Heart right ventricle (tissue), 16 donors: ENCODE measurements at regions not wholly inside any gene's neighbourhood (a gene's known extent, or its start where the extent isn't known, plus 50 kb on each side); places are given as distances from the start of the nearest gene placed in this dataset.

Experiments used
- ATAC-seq, 8 donors: fragments of 200-7000 bp; cut with Tn5 transposase; one replicate each; pipeline ENCODE4 v1.9.1; 2020; ENCODE audit warnings: mild to moderate bottlenecking in 8 of 8, moderate library complexity in 8 of 8, moderate number of reproducible peaks in 1 of 8
- DNase-seq, 2 donors: peaks; one replicate each; pipeline ENCODE4 v3.0.0-alpha.2; 2020
- H3K27ac ChIP-seq, 10 donors: fragments of 200-600 bp; sonication (generic) in 2 of 10; one replicate each; pipeline versions ENCODE4 v1.5.0 to v1.8.0; 2020 to 2022; ENCODE audit warnings: mild to moderate bottlenecking in 3 of 10
- H3K27me3 ChIP-seq, 7 donors: fragments of 200-600 bp; one replicate each; pipeline ENCODE4 v1.8.0; 2021 to 2022; ENCODE audit warnings: mild to moderate bottlenecking in 2 of 7
- H3K36me3 ChIP-seq, 9 donors: fragments of 200-600 bp; sonication (generic) in 1 of 9; one replicate each; pipeline versions ENCODE4 v1.5.0 to v1.8.0; 2020 to 2022; ENCODE audit warnings: mild to moderate bottlenecking in 2 of 9
- H3K4me1 ChIP-seq, 9 donors: fragments of 200-600 bp; sonication (generic) in 1 of 9; one replicate each; pipeline versions ENCODE4 v1.5.0 to v1.8.0; 2020 to 2022; ENCODE audit warnings: mild to moderate bottlenecking in 4 of 9
- H3K4me3 ChIP-seq, 10 donors: fragments of 200-600 bp; sonication (generic) in 2 of 10; one replicate each; pipeline versions ENCODE4 v1.5.0 to v1.8.0; 2020 to 2022; ENCODE audit warnings: mild to moderate bottlenecking in 7 of 10, moderate library complexity in 2 of 10
- H3K9me3 ChIP-seq, 11 donors: fragments of 200-600 bp in 10 of 11; sonication (generic) in 2 of 11; one replicate each; pipeline versions ENCODE4 v1.5.0 to v1.8.0; 2013 to 2022; ENCODE audit warnings: mild to moderate bottlenecking in 2 of 11, control low read depth in 1 of 11, moderate library complexity in 1 of 11
- WGBS, 2 donors: extraction: QIAGEN DNeasy Blood & Tissue Kit; methylation state at CpG; one replicate each; pipeline ENCODE4 v1.1.7; 2013; ENCODE audit warnings: inconsistent platforms in 1 of 2; 5-methylcytosine and 5-hydroxymethylcytosine counted together
- intact Hi-C, 10 donors: fragments of 100-400 bp; cut with DNase I; formaldehyde crosslinking; loops; one replicate each; pipeline versions ENCODE4 v1.11.1 to v1.14.2; 2022
- TF ChIP-seq, protein P1 (sequence below), 9 donors: fragments of 200-600 bp; sonication (generic) in 2 of 9; IDR thresholded peaks; one replicate each; pipeline versions ENCODE4 v1.5.0 to v1.8.0; 2021 to 2022; ENCODE audit warnings: antibody characterized with exemption in 9 of 9, mild to moderate bottlenecking in 5 of 9, moderate library complexity in 1 of 9
- donor health status: Arrhythmogenic right ventricular cardiomyopathy.
- donor health status: ischemic (EF 13 %, LVEDD 7.1; RV severe dilation, severe dysfunction).
- donor health status: healthy with polysubstance abuse.
- donor health status: DM: no; HTN: yes; CAD: no.
- donor health status: DM: no; HTN: no; CAD: no.
- donor health status: ischemic (EF 25% LVEDD 6.9; RV normal size, moderate dysfunction).
- donor health status: ischemic (EF 25% LVEDD 5.7; RV mildly dilated, moderate dysfunction).
- donor health status: healthy.
- donor health status: DM: yes; HTN: yes; CAD: no.
- donor health status: Ischemic cardiomyopathy.
- donor health status: ischemic (EF 35%, LVEDD 5.7; RV mildly dilated, moderate dysfunction).
- donor health status: nonischemic (EF 11% LVEDD 7.7; RV severe dilation, severe dysfunction).
- donor health status: DM: yes; HTN: yes; CAD: no.
- donor health status: PGD.
- donor health status: ischemic (EF 29% LVEDD 5.4; RV normal size, mild dysfunction).
- donor health status: nonischemic (EF 23%, LVEDD 6.1; RV moderate dilation, normal function).

DNA sequence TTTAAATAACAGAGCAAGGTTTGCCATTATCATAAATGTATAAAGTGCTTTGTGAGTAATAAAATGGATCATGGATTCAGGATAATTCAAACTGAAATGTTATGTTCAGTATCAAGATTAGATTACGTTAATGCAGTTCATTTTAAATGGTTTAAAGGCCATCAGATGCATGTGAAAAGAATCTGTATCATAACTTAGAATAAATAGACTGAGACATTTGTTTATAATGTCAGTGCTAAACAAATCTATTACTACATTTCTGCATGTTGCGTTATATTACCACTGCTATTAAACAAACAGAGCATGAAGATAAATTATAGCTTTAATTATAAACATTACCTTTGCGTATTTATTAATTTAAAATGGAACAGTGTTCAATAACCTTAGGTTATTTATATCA is 160.2 kb downstream of the TOX3 start:
- H3K27me3 ChIP-seq: no peaks in the 10 kb centered on the region
- no peaks in the 10 kb centered on the region for H3K4me1 ChIP-seq
- WGBS, 2 donors: 79 to 88% methylated on average over 3 of the region's 3 CpGs
- ATAC-seq (no peak), DNase-seq (no peak)
- H3K27ac ChIP-seq: no peak overlapping the region
- no peak overlapping the region for H3K4me3 ChIP-seq
- H3K9me3 ChIP-seq: peaks cover 0 to 3% (median 0%) of the 10 kb centered on the region in 11 donors
- TF ChIP-seq, protein P1, sequence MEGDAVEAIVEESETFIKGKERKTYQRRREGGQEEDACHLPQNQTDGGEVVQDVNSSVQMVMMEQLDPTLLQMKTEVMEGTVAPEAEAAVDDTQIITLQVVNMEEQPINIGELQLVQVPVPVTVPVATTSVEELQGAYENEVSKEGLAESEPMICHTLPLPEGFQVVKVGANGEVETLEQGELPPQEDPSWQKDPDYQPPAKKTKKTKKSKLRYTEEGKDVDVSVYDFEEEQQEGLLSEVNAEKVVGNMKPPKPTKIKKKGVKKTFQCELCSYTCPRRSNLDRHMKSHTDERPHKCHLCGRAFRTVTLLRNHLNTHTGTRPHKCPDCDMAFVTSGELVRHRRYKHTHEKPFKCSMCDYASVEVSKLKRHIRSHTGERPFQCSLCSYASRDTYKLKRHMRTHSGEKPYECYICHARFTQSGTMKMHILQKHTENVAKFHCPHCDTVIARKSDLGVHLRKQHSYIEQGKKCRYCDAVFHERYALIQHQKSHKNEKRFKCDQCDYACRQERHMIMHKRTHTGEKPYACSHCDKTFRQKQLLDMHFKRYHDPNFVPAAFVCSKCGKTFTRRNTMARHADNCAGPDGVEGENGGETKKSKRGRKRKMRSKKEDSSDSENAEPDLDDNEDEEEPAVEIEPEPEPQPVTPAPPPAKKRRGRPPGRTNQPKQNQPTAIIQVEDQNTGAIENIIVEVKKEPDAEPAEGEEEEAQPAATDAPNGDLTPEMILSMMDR (IDR thresholded peaks at IDR 0.05): no peak
- no peaks in the 10 kb centered on the region for H3K36me3 ChIP-seq
- intact Hi-C loops: no loop called here

DNA sequence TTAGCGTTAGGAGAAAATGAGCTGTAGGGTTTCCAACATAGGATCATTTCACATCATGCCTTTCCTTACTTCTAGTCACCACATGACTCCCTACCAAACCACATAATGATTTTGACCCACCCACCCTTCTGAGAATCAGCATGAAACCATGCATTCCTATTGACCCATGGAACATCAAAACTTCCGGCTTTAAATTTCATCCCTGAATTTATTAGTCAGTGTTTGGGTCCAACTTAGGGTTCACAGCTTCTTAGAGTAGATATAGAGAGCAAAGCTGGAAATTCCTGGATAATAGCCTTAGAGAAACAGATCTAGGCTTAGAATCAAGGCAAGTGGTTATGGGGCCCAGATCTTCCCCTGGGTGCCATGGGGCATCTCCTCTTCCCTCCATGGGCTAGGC is 162.6 kb downstream of the TOX3 start:
- Histone ChIP-seq H3K36me3 (no peaks in the 10 kb centered on the region), H3K4me1 (no peaks in the 10 kb centered on the region), H3K4me3 (no peak overlapping the region), H3K27ac (no peak overlapping the region), H3K27me3 (no peaks in the 10 kb centered on the region), H3K9me3 (peaks cover 0 to 9% (median 0%) of the 10 kb centered on the region in 11 donors)
- no peak for DNase-seq
- ATAC-seq: no peak
- intact Hi-C loops: no loop called here
- TF ChIP-seq, protein P1 (IDR thresholded peaks at IDR 0.05): no peak
- 95 to 96% methylated on average over 2 of the region's 2 CpGs for WGBS, 2 donors

DNA sequence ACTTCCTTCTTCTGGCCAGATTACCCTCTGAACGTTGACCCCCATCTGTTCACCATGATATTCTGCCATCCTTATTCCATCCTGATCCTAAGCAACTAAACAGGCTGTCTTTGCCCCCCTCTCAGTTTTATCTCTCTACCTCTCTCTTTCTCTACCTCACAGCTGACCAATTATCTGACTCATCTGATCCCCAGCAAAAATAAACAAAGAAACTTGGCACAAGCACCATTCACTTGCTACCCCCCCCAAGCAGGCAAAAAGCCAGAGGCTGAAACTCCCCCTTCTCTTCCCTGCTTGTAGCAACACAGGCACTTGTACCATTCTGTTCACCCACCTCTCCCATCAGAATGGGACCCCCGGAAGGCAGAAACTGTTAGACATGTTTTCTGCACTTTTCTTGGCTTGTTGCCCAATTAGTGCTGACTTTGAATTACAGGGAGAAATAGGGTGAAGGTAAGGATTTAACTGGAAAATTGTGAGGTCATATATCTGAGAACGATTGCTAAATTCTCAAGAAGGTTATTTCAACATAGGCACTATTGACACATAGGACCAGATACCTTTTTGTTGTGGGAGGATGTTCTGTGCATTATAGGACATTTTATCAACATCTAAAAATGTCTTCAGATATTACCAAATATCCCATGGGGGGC is 163.2 kb downstream of the TOX3 start:
- ATAC-seq (no peak), DNase-seq (no peak)
- Histone ChIP-seq H3K27me3 (no peaks in the 10 kb centered on the region), H3K36me3 (no peaks in the 10 kb centered on the region), H3K27ac (no peak overlapping the region), H3K4me1 (no peaks in the 10 kb centered on the region), H3K9me3 (peaks cover 0 to 9% (median 0%) of the 10 kb centered on the region in 11 donors), H3K4me3 (no peak overlapping the region)
- TF ChIP-seq, protein P1 (IDR thresholded peaks at IDR 0.05): no peak
- intact Hi-C loops: no loop called here
- 47 to 57% methylated on average over 3 of the region's 3 CpGs for WGBS, 2 donors

DNA sequence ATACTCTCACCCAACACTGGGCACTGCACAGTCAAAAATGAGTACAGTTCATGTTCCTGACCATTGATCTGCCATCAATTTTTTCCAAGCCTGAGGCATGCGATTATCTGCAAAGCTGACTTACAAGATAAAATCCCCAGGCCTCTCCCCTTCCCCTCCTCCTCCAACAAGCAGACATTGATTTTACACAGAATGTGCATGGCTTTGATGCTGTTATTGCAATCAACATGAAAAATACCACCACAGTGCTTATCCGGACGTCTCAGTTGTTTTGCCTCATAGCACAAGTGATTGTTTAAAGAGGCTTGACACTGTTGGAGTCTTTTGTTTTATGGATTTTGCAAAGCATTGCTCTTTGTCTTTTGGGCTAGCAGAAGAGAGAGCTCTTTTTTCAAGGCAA is 163.8 kb downstream of the TOX3 start:
- Histone ChIP-seq H3K27me3 (no peaks in the 10 kb centered on the region), H3K4me3 (no peak overlapping the region), H3K36me3 (no peaks in the 10 kb centered on the region), H3K4me1 (no peaks in the 10 kb centered on the region), H3K27ac (no peak overlapping the region), H3K9me3 (peaks cover 0 to 9% (median 0%) of the 10 kb centered on the region in 11 donors)
- WGBS, 2 donors: 26 to 34% methylated on average over 3 of the region's 3 CpGs
- DNase-seq (no peak), ATAC-seq (no peak)
- intact Hi-C loops: no loop called here
- TF ChIP-seq, protein P1 (IDR thresholded peaks at IDR 0.05): no peak
